HCT116 (cell line): ENCODE measurements at regions not wholly inside any gene's neighbourhood (a gene's known extent, or its start where the extent isn't known, plus 50 kb on each side); places are given as distances from the start of the nearest gene placed in this dataset.

ENCODE experiments used
- ATAC-seq: fragments of 200-7000 bp; cut with Tn5 transposase; 2 replicates; pipeline ENCODE4 v1.9.1; 2020; ENCODE audit warnings: mild to moderate bottlenecking, moderate library complexity
- BruUV-seq: library from RNA; stranded (reverse); fragments of 400-500 nt; replicated peaks from 2 replicates; lab custom pipeline; 2021; lab: Mats Ljungman, UMichigan
- CTCF ChIA-PET: fragments of 300-600 bp; sonication (Branson Sonifier 250); formaldehyde crosslinking; loops from one replicate; lab custom pipeline; 2021; ENCODE audit warnings: antibody characterized with exemption; lab: Charles Lee
- POLR2A ChIA-PET: fragments of 300-600, 350-600 bp; sonication (Branson Sonifier 250); formaldehyde crosslinking; loops from one replicate; lab custom pipeline; 2021; ENCODE audit warnings: antibody characterized with exemption; lab: Charles Lee
- RAD21 ChIA-PET, 2 experiments: fragments of 300-600 bp; sonication (Branson Sonifier 250); formaldehyde crosslinking; loops; one replicate each; lab custom pipeline; 2023; ENCODE audit warnings: low total read pairs in 2 of 2; ENCODE audit not compliant: uncharacterized antibody in 2 of 2, unreplicated experiment in 2 of 2, low non-redundant PET in 1 of 2; lab: Charles Lee
- DNase-seq: peaks from one replicate; pipeline ENCODE4 v3.0.0-alpha.2; 2010; ENCODE audit warnings: low read depth, low spot score
- H2AFZ ChIP-seq: fragments of 200-600 bp; shearing (Covaris generic), sonication (generic); 2 replicates; pipeline ENCODE4 v1.6.1; 2017; ENCODE audit warnings: low read depth, mixed run types, mixed read lengths, antibody characterized with exemption, low read length; ENCODE audit not compliant: poor library complexity, severe bottlenecking
- H3K27ac ChIP-seq: 2 replicates; pipeline ENCODE4 v1.5.1; 2012; ENCODE audit warnings: low read depth, low read length
- H3K27me3 ChIP-seq: fragments of 200-600 bp; sonication (generic); 2 replicates; pipeline ENCODE4 v1.6.1; 2016; ENCODE audit warnings: mixed run types, low read length, mixed read lengths; ENCODE audit not compliant: insufficient read depth
- H3K36me3 ChIP-seq, 2 experiments: fragments of 200-500 bp in 1 of 2; fragments of 200-600 bp in 1 of 2; sonication (Bioruptor generic) in 1 of 2; sonication (generic) in 1 of 2; 2 replicates each; pipeline versions ENCODE4 v1.5.1 to v1.6.1; 2014 to 2016; ENCODE audit warnings: low read length in 2 of 2, inconsistent platforms in 1 of 2, mixed read lengths in 1 of 2, mixed run types in 1 of 2; ENCODE audit not compliant: insufficient read depth in 2 of 2, control insufficient read depth in 1 of 2
- H3K4me1 ChIP-seq, 2 experiments: fragments of 200-600 bp in 1 of 2; sonication (generic) in 1 of 2; 2 replicates each; pipeline versions ENCODE4 v1.5.1 to v1.6.1; 2012 to 2017; ENCODE audit warnings: low read length in 2 of 2, inconsistent platforms in 1 of 2, mild to moderate bottlenecking in 1 of 2, mixed read lengths in 1 of 2, mixed run types in 1 of 2, moderate library complexity in 1 of 2; ENCODE audit not compliant: insufficient read depth in 2 of 2, control insufficient read depth in 1 of 2
- H3K4me2 ChIP-seq: fragments of 200-600 bp; sonication (generic); 2 replicates; pipeline ENCODE4 v1.6.1; 2017; ENCODE audit warnings: mixed run types, low read length, mixed read lengths
- H3K4me3 ChIP-seq, 2 experiments: fragments of 200-600 bp in 1 of 2; sonication (generic) in 1 of 2; replicated peaks in 1 of 2; 2 replicates each; pipeline ENCODE4 v1.5.1; 2011 to 2016; ENCODE audit warnings: low read length in 2 of 2, control low read depth in 1 of 2, low read depth in 1 of 2, mild to moderate bottlenecking in 1 of 2, mixed read lengths in 1 of 2, mixed run types in 1 of 2
- H3K79me2 ChIP-seq: fragments of 200-600 bp; sonication (generic); 2 replicates; pipeline ENCODE4 v1.6.1; 2017; ENCODE audit warnings: mild to moderate bottlenecking, mixed run types, low read length, moderate library complexity, mixed read lengths; ENCODE audit not compliant: insufficient read depth
- H3K9ac ChIP-seq: fragments of 200-600 bp; sonication (generic); 2 replicates; pipeline ENCODE4 v1.6.1; 2016; ENCODE audit warnings: low read length, mixed read lengths
- H3K9me2 ChIP-seq: fragments of 200-600 bp; sonication (generic), shearing (Covaris generic); 2 replicates; pipeline ENCODE4 v1.6.1; 2017; ENCODE audit warnings: mixed run types, mild to moderate bottlenecking, moderate library complexity; ENCODE audit not compliant: insufficient read depth
- H3K9me3 ChIP-seq, 2 experiments: fragments of 200-500 bp in 1 of 2; fragments of 200-600 bp in 1 of 2; sonication (Bioruptor generic) in 1 of 2; sonication (generic) in 1 of 2; 2 replicates each; pipeline ENCODE4 v1.6.1; 2014 to 2017; ENCODE audit warnings: low read length in 2 of 2, mixed read lengths in 2 of 2, inconsistent platforms in 1 of 2, low read depth in 1 of 2, mild to moderate bottlenecking in 1 of 2, mixed run types in 1 of 2, moderate library complexity in 1 of 2; ENCODE audit not compliant: control insufficient read depth in 1 of 2, insufficient read depth in 1 of 2
- H4K20me1 ChIP-seq: fragments of 200-600 bp; sonication (generic), shearing (Covaris generic); 2 replicates; pipeline ENCODE4 v1.6.1; 2017; ENCODE audit warnings: mixed run types, mild to moderate bottlenecking, moderate library complexity; ENCODE audit not compliant: insufficient read depth
- CBX3 ChIP-seq: IDR thresholded peaks from 2 replicates; pipeline ENCODE4 v1.6.1; 2012; ENCODE audit warnings: low read depth
- ELF1 ChIP-seq: IDR thresholded peaks from 2 replicates; pipeline ENCODE4 v1.6.1; 2012; ENCODE audit warnings: low read depth, borderline replicate concordance
- EZH2phosphoT487 ChIP-seq: fragments of 200-600 bp; IDR thresholded peaks from 2 replicates; pipeline ENCODE4 v1.6.1; 2018; ENCODE audit warnings: antibody characterized with exemption, borderline replicate concordance
- FOSL1 ChIP-seq: IDR thresholded peaks from 2 replicates; pipeline ENCODE4 v1.6.1; 2012; ENCODE audit warnings: low read depth
- POLR2AphosphoS5 ChIP-seq: IDR thresholded peaks from 2 replicates; pipeline ENCODE4 v1.6.1; 2011; ENCODE audit warnings: mild to moderate bottlenecking, low read depth, low read length, moderate library complexity
- SIN3A ChIP-seq: IDR thresholded peaks from 2 replicates; pipeline ENCODE4 v1.6.1; 2012; ENCODE audit warnings: low read depth
- SP1 ChIP-seq: IDR thresholded peaks from 2 replicates; pipeline ENCODE4 v1.6.1; 2012; ENCODE audit warnings: low read depth
- SRF ChIP-seq: IDR thresholded peaks from 2 replicates; pipeline ENCODE4 v1.6.1; 2012; ENCODE audit warnings: low read depth
- YY1 ChIP-seq: IDR thresholded peaks from 2 replicates; pipeline ENCODE4 v1.6.1; 2011; ENCODE audit warnings: low read length, low read depth, moderate library complexity, mild to moderate bottlenecking; ENCODE audit not compliant: insufficient replicate concordance; ENCODE audit errors: extremely low read depth
- ZFX ChIP-seq: fragments of 450-650 bp; IDR thresholded peaks from 2 replicates; pipeline ENCODE4 v1.6.1; 2017
- intact Hi-C: fragments of 100-400 bp; cut with micrococcal nuclease; formaldehyde crosslinking; loops from 2 replicates; pipeline ENCODE4 v1.10.0; 2022
- TF ChIP-seq, protein P1 (sequence below): IDR thresholded peaks from 2 replicates; pipeline ENCODE4 v1.6.1; 2012; ENCODE audit warnings: low read depth
- TF ChIP-seq, protein P2 (sequence below), 3 experiments: fragments of 200-600 bp in 1 of 3; sonication (generic) in 1 of 3; IDR thresholded peaks in 2 of 3; conservative IDR thresholded peaks in 1 of 3; 2 replicates each; pipeline ENCODE4 v1.5.1; 2012 to 2017; ENCODE audit warnings: low read depth in 2 of 3, low read length in 2 of 3, antibody characterized with exemption in 1 of 3, borderline replicate concordance in 1 of 3, control low read depth in 1 of 3, mild to moderate bottlenecking in 1 of 3, mixed read lengths in 1 of 3, mixed run types in 1 of 3, moderate library complexity in 1 of 3; ENCODE audit not compliant: insufficient read depth in 1 of 3

DNA sequence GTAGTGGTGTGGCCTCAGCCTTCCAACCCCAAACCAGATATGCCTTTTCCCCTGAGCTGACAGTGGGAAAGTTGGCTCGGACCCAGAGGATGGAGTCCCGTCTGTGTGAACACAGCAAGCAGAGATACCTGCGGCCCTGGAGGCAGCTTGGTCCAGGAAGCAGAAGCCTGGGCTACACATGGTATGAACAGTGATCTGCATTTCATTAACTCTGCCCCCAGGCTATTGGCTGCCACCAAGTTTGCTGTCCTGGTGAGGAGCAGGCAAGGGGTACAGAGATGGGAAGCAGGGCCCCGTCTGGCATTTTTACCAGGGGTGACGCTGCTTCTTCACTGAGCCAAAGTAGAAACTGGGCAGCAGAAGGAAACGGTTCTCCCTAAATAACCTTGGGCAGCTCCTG lies 90.0 kb downstream of the EDN3 start:
- ChIA-PET CTCF (no interaction called here), RAD21 (no interaction called here), POLR2A (no interaction called here)
- TF ChIP-seq YY1 (no peak), SIN3A (no peak), FOSL1 (no peak), ZFX (no peak), SP1 (no peak), POLR2AphosphoS5 (no peak), EZH2phosphoT487 (no peak), ELF1 (no peak), CBX3 (no peak), SRF (no peak)
- TF ChIP-seq, protein P1, sequence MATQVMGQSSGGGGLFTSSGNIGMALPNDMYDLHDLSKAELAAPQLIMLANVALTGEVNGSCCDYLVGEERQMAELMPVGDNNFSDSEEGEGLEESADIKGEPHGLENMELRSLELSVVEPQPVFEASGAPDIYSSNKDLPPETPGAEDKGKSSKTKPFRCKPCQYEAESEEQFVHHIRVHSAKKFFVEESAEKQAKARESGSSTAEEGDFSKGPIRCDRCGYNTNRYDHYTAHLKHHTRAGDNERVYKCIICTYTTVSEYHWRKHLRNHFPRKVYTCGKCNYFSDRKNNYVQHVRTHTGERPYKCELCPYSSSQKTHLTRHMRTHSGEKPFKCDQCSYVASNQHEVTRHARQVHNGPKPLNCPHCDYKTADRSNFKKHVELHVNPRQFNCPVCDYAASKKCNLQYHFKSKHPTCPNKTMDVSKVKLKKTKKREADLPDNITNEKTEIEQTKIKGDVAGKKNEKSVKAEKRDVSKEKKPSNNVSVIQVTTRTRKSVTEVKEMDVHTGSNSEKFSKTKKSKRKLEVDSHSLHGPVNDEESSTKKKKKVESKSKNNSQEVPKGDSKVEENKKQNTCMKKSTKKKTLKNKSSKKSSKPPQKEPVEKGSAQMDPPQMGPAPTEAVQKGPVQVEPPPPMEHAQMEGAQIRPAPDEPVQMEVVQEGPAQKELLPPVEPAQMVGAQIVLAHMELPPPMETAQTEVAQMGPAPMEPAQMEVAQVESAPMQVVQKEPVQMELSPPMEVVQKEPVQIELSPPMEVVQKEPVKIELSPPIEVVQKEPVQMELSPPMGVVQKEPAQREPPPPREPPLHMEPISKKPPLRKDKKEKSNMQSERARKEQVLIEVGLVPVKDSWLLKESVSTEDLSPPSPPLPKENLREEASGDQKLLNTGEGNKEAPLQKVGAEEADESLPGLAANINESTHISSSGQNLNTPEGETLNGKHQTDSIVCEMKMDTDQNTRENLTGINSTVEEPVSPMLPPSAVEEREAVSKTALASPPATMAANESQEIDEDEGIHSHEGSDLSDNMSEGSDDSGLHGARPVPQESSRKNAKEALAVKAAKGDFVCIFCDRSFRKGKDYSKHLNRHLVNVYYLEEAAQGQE: no peak
- TF ChIP-seq, protein P2, sequence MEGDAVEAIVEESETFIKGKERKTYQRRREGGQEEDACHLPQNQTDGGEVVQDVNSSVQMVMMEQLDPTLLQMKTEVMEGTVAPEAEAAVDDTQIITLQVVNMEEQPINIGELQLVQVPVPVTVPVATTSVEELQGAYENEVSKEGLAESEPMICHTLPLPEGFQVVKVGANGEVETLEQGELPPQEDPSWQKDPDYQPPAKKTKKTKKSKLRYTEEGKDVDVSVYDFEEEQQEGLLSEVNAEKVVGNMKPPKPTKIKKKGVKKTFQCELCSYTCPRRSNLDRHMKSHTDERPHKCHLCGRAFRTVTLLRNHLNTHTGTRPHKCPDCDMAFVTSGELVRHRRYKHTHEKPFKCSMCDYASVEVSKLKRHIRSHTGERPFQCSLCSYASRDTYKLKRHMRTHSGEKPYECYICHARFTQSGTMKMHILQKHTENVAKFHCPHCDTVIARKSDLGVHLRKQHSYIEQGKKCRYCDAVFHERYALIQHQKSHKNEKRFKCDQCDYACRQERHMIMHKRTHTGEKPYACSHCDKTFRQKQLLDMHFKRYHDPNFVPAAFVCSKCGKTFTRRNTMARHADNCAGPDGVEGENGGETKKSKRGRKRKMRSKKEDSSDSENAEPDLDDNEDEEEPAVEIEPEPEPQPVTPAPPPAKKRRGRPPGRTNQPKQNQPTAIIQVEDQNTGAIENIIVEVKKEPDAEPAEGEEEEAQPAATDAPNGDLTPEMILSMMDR (IDR thresholded peaks at IDR 0.05 in 2 of 3, conservative IDR thresholded peaks at IDR 0.05 in 1 of 3; ENCODE audit: borderline replicate concordance in 1 of 3, insufficient read depth in 1 of 3, low read depth in 2 of 3, low read length in 2 of 3): no peak
- Histone ChIP-seq H3K36me3 (no peaks in the 10 kb centered on the region), H3K9ac (no peak overlapping the region), H3K4me2 (no peak overlapping the region), H2AFZ (no peak overlapping the region), H3K27ac (no peak overlapping the region), H3K4me3 (no peak overlapping the region), H3K27me3 (peaks cover 22% of the 10 kb centered on the region), H4K20me1 (no peaks in the 10 kb centered on the region), H3K79me2 (no peaks in the 10 kb centered on the region), H3K9me3 (no peaks in the 10 kb centered on the region), H3K4me1 (no peaks in the 10 kb centered on the region), H3K9me2 (no peaks in the 10 kb centered on the region; the same call in 1 of the 2 replicates)
- no TSS peak for BruUV-seq
- no peak for ATAC-seq
- intact Hi-C loops: no loop called here
- no peak for DNase-seq
